CD14-positive monocyte (primary cell): ENCODE measurements at regions not wholly inside any gene's neighbourhood (a gene's known extent, or its start where the extent isn't known, plus 50 kb on each side); places are given as distances from the start of the nearest gene placed in this dataset.

Experiments
- DNase-seq, 3 donors: peaks; one replicate each; pipeline ENCODE4 v3.0.0-alpha.2; 2011 to 2022
- H2AFZ ChIP-seq: 2 replicates; pipeline ENCODE4 v1.6.0; 2012; ENCODE audit warnings: mild to moderate bottlenecking, low read depth, low read length, inconsistent platforms; ENCODE audit not compliant: insufficient read depth, poor library complexity, severe bottlenecking
- H3K27ac ChIP-seq, 2 donors: 1 replicate in 1 of 2; 2 replicates in 1 of 2; pipeline ENCODE4 v1.5.1; 2012 to 2013; ENCODE audit warnings: low read length in 2 of 2, control low read depth in 1 of 2, inconsistent platforms in 1 of 2, low read depth in 1 of 2, mild to moderate bottlenecking in 1 of 2
- H3K27me3 ChIP-seq, 2 donors: one replicate each; pipeline versions ENCODE4 v1.6.0 to v1.6.1; 2011 to 2013; ENCODE audit warnings: low read length in 2 of 2; ENCODE audit not compliant: control insufficient read depth in 2 of 2, insufficient read depth in 2 of 2
- H3K36me3 ChIP-seq, 2 donors: replicated peaks in 1 of 2; 1 replicate in 1 of 2; 2 replicates in 1 of 2; pipeline versions ENCODE4 v1.5.1 to v1.6.1; 2012 to 2013; ENCODE audit warnings: low read length in 2 of 2, control low read depth in 1 of 2, inconsistent platforms in 1 of 2, mild to moderate bottlenecking in 1 of 2; ENCODE audit not compliant: insufficient read depth in 2 of 2, control insufficient read depth in 1 of 2
- H3K4me1 ChIP-seq, 2 donors: 1 replicate in 1 of 2; 2 replicates in 1 of 2; pipeline versions ENCODE4 v1.5.1 to v1.6.1; 2012 to 2013; ENCODE audit warnings: low read length in 2 of 2, control low read depth in 1 of 2, inconsistent platforms in 1 of 2, mild to moderate bottlenecking in 1 of 2, moderate library complexity in 1 of 2; ENCODE audit not compliant: insufficient read depth in 2 of 2, control insufficient read depth in 1 of 2
- H3K4me2 ChIP-seq: replicated peaks from 2 replicates; pipeline ENCODE3; 2012; ENCODE audit warnings: low read length, moderate library complexity, mild to moderate bottlenecking; ENCODE audit not compliant: poor library complexity, severe bottlenecking; ENCODE audit errors: extremely low read depth
- H3K4me3 ChIP-seq, 3 experiments: fragments of 200-600 bp in 1 of 3; sonication (generic) in 1 of 3; replicated peaks in 1 of 3; 1 replicate in 2 of 3; 2 replicates in 1 of 3; pipeline ENCODE4 v1.5.1; 2011 to 2013; ENCODE audit warnings: low read length in 3 of 3, mild to moderate bottlenecking in 3 of 3, control low read depth in 2 of 3, low read depth in 2 of 3, inconsistent platforms in 1 of 3, moderate library complexity in 1 of 3
- H3K79me2 ChIP-seq: 2 replicates; pipeline ENCODE4 v1.6.0; 2012; ENCODE audit warnings: mild to moderate bottlenecking, control low read depth, inconsistent platforms, low read length, moderate library complexity; ENCODE audit not compliant: insufficient read depth
- H3K9ac ChIP-seq: 2 replicates; pipeline ENCODE4 v1.6.0; 2017; ENCODE audit warnings: low read length, mild to moderate bottlenecking; ENCODE audit not compliant: insufficient read depth, poor library complexity, severe bottlenecking
- H3K9me3 ChIP-seq, 2 donors: replicated peaks in 1 of 2; 1 replicate in 1 of 2; 2 replicates in 1 of 2; pipeline versions ENCODE4 v1.5.1 to v1.6.1; 2012 to 2013; ENCODE audit warnings: low read length in 2 of 2, control low read depth in 1 of 2; ENCODE audit not compliant: control insufficient read depth in 1 of 2, insufficient read depth in 1 of 2
- H4K20me1 ChIP-seq: 2 replicates; pipeline ENCODE4 v1.6.0; 2012; ENCODE audit warnings: mild to moderate bottlenecking, low read length, control low read depth, moderate library complexity; ENCODE audit not compliant: insufficient read depth
- H3K27ac Mint-ChIP-seq, 7 donors: one replicate each; pipeline ENCODE4 v1.8.0; 2020; ENCODE audit warnings: mild to moderate bottlenecking in 7 of 7, mixed read lengths in 7 of 7, moderate library complexity in 6 of 7, inconsistent platforms in 2 of 7
- H3K27me3 Mint-ChIP-seq, 3 donors: one replicate each; pipeline ENCODE4 v1.8.0; 2021 to 2022; ENCODE audit warnings: low read depth in 3 of 3, mild to moderate bottlenecking in 3 of 3, mixed read lengths in 3 of 3, moderate library complexity in 3 of 3, inconsistent platforms in 1 of 3
- H3K36me3 Mint-ChIP-seq, 2 donors: one replicate each; pipeline ENCODE4 v1.8.0; 2020; ENCODE audit warnings: mixed read lengths in 2 of 2, inconsistent platforms in 1 of 2, mild to moderate bottlenecking in 1 of 2
- H3K4me1 Mint-ChIP-seq: one replicate; pipeline ENCODE4 v1.8.0; 2020; ENCODE audit warnings: mild to moderate bottlenecking, mixed read lengths
- H3K4me3 Mint-ChIP-seq, 2 donors: one replicate each; pipeline ENCODE4 v1.8.0; 2020; ENCODE audit warnings: mild to moderate bottlenecking in 2 of 2, mixed read lengths in 2 of 2, moderate library complexity in 1 of 2
- H3K9me3 Mint-ChIP-seq, 7 donors: one replicate each; pipeline ENCODE4 v1.8.0; 2020 to 2022; ENCODE audit warnings: mixed read lengths in 7 of 7, mild to moderate bottlenecking in 6 of 7, moderate library complexity in 6 of 7, inconsistent platforms in 2 of 7
- CTCF ChIP-seq: fragments of 200-600 bp; IDR thresholded peaks from one replicate; pipeline ENCODE4 v1.8.0; 2022; ENCODE audit warnings: antibody characterized with exemption, mild to moderate bottlenecking
- WGBS: methylation state at CpG from one replicate; pipeline ENCODE4 v1.1.5; 2013; ENCODE audit warnings: missing lambda C conversion rate; ENCODE audit not compliant: insufficient coverage; 5-methylcytosine and 5-hydroxymethylcytosine counted together
- intact Hi-C, 2 donors: fragments of 100-400 bp; cut with micrococcal nuclease; formaldehyde crosslinking; loops; one replicate each; pipeline versions ENCODE4 v1.15.0 to v1.15.1; 2023

GRCh38 chr20:55469074-55469473, 536.2 kb downstream of the CBLN4 start:
- Mint-ChIP-seq H3K27me3 (no peaks in the 10 kb centered on the region), H3K4me1 (no peaks in the 10 kb centered on the region), H3K27ac (no peak overlapping the region), H3K4me3 (no peak overlapping the region), H3K36me3 (no peaks in the 10 kb centered on the region), H3K9me3 (peaks cover 0 to 3% (median 0%) of the 10 kb centered on the region in 7 donors)
- TF ChIP-seq CTCF = no peak
- H3K36me3 ChIP-seq = no peaks in the 10 kb centered on the region
- no peak overlapping the region for H3K9ac ChIP-seq
- DNase-seq = no peak
- no peak overlapping the region for H3K4me3 ChIP-seq
- H3K9me3 ChIP-seq = no peaks in the 10 kb centered on the region
- intact Hi-C loops = no loop called here
- no peak overlapping the region for H3K4me2 ChIP-seq
- WGBS = 100% methylated on average over 1 of the region's 2 CpGs
- H3K79me2 ChIP-seq = no peaks in the 10 kb centered on the region
- no peaks in the 10 kb centered on the region for H3K4me1 ChIP-seq
- H3K27me3 ChIP-seq = no peaks in the 10 kb centered on the region
- H3K27ac ChIP-seq = no peak overlapping the region
- H4K20me1 ChIP-seq = no peaks in the 10 kb centered on the region
- H2AFZ ChIP-seq = no peak overlapping the region

- DNase-seq = no peak
- WGBS = no CpG with 5 or more reads among the region's 8 CpGs
Measured at GRCh38 chr20:55461519-55461918, 543.8 kb downstream of the CBLN4 start.

More at GRCh38 chr20:55461519-55461918, 543.8 kb downstream of the CBLN4 start:
- intact Hi-C loops = no loop called here
- no peak overlapping the region for H3K9ac ChIP-seq
- H3K9me3 ChIP-seq = peaks cover 0 to 3% of the 10 kb centered on the region in 2 donors
- Mint-ChIP-seq H3K4me1 (no peaks in the 10 kb centered on the region), H3K27me3 (no peaks in the 10 kb centered on the region), H3K27ac (peak overlapping the region in 1 of 7 donors; percentile 18), H3K9me3 (peaks cover 0 to 6% (median 3%) of the 10 kb centered on the region in 7 donors), H3K36me3 (no peaks in the 10 kb centered on the region), H3K4me3 (no peak overlapping the region)
- no peak overlapping the region for H3K4me2 ChIP-seq
- no peaks in the 10 kb centered on the region for H4K20me1 ChIP-seq
- H3K4me1 ChIP-seq = no peaks in the 10 kb centered on the region
- H3K79me2 ChIP-seq = no peaks in the 10 kb centered on the region
- no peak overlapping the region for H3K27ac ChIP-seq
- H3K27me3 ChIP-seq = no peaks in the 10 kb centered on the region
- no peak overlapping the region for H2AFZ ChIP-seq
- no peaks in the 10 kb centered on the region for H3K36me3 ChIP-seq
- no peak for TF ChIP-seq CTCF
- no peak overlapping the region for H3K4me3 ChIP-seq
